ENCODE measurements at regions not wholly inside any gene's neighbourhood (a gene's known extent, or its start where the extent isn't known, plus 50 kb on each side); places are given as distances from the start of the nearest gene placed in this dataset.
"Not testable (repeated sequence)": the region's sequence is repeated elsewhere in the genome, so short reads cannot be mapped to it uniquely, and the experiment has no call there.

DNA sequence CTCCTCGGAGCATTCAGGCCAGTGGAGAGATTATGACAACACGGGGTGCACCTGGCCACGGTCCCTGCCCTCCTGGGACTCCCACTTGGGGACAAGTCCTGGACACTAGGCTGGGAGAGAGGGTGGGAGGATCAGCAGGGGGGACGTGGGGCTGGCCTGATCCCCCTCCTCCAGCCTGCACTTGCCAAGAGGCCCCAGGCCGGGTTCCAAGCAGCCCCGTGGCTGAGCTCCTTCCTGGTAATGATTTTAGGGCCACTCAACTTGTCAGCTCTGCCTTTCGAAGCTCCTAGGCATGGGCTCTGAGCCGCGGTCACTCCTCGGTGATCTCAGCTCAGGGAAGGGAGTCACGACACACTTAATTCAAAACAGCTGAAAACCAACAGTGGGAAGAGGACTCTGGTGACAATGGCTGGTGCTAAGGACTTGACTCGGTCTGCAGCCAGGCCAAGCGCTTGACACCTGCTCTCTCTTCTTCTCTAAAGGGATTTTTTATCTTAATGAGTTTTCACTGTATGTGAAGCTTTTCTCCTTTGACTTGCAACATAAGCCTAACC lies 161.7 kb downstream of the BMP7 start:
- no peak for DNase-seq (ENCODE audit: low read depth in 3 of 3)

DNA sequence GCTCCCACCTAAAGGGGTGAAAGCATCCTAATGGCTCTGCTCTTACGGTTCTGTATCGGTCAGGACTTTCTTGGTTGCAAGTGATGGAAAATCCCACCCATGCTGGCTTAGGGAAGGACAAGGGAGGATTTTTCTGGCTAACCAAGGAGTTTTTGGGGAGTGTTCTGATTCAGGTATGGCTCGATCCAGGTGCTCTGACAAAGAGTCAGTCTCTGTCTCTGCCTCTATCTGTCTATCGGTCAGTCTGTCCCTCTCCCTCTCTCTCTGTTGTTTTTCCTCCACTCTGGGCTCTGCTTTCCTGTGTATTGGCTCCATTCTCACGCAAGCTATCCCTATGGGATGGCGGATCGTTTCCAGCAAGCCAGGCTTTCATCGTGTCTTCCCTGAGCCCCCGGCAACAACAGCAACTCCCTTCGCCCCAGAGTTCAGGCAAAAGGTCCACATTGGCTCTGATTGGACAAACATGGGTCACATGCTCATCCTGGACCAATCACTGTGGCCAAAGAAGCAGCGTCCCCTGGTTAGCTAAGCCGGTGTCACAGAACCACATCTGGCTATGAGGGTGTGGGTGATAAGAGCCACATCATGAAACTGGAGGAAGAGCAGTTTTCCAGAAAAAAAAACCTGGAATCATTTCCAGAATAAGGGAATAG lies 160.3 kb downstream of the BMP7 start:
- no peak for DNase-seq (ENCODE audit: low read depth in 3 of 3)

DNA sequence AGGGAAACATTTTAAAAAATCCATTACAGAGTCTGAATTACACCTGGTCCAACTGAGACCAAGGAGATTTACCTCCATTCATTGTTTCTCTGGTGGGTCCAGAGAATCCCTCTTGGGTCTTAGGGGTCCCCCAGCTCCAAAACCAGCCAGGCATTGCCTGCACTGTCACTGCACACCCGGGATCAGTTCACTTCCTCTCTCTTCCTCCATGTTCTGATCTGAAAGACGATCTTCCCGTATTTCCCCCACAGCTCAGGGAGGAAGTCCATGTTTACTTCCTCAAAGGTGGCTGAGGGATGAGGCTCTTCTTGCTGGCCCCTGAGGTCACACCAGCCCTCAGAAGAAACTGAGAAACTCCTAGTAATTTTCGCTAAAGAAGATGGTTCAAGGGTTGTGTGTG lies 159.7 kb downstream of the BMP7 start:
- no peak for DNase-seq (ENCODE audit: low read depth in 3 of 3)

DNA sequence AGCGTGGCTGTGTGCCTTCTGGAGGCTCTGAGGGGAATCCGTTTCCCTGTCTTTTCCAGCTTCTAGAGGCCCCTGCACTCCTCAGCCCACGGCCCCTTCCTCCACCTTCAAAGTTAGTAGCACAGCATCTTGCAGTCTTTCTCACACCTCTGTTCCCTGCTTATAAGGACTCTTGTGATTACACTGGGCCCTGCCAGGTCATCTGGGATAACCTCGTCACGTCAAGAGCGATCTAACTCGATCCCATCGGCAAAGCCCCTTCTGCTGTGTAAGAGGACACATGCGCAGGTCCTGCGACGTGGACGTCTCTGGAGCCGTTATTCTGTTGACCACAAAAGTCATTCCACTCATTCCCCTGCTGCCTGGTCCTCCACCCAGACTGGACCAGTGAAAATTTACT lies 159.2 kb downstream of the BMP7 start:
- DNase-seq (ENCODE audit: low read depth in 3 of 3) = no peak

DNA sequence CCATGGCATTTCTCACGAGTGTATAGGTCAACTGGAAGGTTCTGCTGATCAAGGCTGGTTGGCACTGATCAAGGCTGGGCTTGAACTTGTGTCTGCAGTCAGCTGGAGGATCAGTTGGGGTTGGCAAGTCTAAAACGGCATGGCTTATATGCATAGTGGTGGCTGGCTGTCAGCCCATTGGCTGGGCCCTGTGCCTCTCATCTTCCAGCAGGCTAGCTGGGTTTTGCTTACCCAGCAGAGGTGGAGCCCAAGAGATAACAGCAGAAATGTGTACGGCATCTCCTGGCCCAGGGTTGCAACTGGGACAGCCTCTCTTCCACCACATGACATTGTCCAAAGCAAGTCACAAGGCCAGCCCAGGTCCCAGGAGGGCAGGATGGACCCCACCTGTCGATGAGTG lies 158.2 kb downstream of the BMP7 start:
- DNase-seq (ENCODE audit: low read depth in 3 of 3) = no peak

DNA sequence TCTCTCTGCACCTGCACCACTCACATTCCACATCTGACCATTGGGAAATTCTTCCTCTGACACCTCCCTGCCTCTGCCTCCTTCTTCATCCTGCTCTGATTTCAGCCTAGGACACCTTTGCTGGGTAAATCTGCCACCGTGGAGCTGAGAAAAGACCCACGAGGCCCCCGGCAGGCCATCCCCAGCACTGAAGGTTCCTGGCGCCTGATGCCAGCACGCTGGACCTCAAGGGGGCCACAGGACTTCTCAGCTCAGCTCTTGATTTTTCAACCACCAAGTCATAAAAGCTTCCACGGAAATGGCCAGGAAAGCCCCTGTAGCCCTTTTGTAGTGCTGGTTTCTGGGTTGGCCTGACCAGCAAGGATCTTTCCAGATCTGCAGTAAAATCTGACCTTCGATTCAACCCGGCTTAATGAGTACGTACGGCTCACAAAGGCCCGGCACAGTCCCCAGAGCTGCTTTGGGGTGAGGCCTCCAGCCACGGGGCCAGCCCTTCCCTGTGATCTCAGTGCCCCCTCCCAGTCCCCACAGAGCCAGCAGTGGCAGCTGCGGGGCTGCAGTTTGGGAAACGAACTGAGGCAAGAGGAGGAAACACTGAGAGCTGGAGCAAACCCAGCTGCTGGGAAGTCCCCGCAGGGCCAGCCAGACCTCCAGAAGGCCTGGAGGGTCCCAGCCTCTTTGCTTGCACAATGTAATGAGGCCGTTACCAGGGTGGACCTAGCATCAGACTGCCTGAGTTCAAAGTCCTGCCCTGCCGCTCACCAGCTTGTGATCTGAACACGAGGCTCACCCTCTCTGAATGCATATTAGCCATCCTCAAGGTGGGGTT lies 157.5 kb downstream of the BMP7 start:
- DNase-seq (ENCODE audit: low read depth in 3 of 3) = no peak

DNA sequence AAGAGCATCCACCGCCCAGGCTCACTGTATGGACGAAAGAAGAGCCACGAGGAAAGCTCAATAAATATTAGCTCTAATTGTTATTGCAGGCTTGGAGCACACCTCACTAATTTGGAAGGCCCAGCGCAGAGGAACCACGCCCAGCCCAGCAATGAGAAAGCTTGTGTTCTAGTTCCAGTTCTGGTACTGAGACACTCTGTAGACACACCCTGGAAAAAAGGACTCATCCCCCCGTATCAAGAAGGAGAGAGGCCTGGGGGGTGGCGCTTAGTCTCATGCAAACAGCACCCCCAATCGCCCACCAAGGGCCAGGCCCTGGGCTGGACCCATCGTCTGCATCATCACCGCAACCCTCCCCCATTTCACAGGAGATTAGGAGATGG lies 156.9 kb downstream of the BMP7 start:
- DNase-seq (ENCODE audit: low read depth in 3 of 3) = no peak

DNA sequence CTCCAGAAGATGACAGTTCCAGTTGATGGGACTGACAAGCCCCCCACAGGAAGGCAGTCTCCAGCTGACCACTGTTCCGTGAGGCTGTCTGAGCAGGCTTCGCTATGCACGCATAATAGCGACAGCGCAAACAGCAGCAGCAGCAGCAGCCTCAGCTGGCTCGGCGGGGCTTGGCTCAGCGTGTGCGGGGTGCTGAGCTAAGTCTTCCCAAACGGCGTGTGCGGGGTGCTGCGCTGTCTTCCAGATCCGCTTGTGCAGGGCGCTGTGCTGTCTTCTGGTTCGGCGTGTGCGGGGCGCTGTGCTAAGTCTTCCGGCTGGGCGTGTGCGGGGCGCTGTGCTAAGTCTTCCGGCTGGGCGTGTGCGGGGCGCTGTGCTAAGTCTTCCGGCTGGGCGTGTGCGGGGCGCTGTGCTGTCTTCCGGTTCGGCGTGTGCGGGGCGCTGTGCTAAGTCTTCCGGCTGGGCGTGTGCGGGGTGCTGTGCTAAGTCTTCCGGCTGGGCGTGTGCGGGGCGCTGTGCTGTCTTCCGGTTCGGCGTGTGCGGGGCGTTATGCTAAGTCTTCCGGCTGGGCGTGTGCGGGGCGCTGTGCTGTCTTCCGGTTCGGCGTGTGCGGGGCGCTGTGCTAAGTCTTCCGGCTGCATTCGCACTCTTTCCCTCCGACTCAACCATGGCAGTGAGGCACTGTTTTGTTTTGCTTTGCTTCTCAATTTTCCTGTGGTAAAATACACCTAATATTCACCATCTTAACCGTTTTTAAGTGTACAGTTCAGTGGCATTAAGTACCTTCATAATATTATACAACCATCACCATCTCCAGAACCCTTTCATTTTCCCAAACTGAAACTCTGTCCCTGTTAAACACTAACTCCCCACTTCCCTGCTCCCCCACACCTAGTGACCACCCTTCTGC lies 156.1 kb downstream of the BMP7 start:
- not testable (repeated sequence) for DNase-seq (ENCODE audit: low read depth in 3 of 3)

DNA sequence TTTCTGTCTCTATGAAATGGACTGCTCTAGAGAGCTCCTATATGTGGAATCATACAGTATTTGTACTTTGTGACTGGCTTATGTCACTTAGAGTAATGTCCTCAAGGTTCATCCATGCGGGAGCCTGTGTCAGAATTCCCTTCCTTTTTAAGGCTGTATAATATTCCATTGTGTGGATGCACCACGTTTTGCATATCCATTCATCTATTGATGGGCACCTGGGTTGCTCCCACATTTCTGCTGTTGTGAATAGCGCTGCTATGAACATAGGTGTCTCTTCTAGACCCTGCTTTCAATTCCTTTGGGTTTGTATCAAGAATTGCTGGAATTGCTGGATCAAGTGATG lies 155.4 kb downstream of the BMP7 start:
- no peak for DNase-seq (ENCODE audit: low read depth in 3 of 3)

DNA sequence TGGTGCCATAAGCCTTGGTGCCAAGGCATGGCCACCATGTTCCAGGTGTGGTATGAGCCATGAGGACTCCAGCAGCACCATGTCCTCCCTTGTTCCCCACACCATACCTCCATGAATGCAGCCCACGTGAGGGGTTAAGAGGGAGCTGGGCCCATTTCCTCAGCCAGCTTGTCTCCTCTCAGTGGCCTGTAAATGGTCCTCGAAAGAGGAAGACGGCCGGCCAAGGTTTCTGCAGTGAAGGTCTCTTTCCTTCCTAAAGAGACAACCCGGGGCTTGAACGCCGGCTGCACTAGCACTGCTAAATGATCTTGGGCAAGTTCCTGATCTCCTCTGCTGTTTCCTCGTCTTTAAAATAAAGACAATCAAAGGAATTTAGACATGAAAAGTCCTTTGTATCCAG lies 154.0 kb downstream of the BMP7 start:
- no peak for DNase-seq (ENCODE audit: low read depth in 3 of 3)

DNA sequence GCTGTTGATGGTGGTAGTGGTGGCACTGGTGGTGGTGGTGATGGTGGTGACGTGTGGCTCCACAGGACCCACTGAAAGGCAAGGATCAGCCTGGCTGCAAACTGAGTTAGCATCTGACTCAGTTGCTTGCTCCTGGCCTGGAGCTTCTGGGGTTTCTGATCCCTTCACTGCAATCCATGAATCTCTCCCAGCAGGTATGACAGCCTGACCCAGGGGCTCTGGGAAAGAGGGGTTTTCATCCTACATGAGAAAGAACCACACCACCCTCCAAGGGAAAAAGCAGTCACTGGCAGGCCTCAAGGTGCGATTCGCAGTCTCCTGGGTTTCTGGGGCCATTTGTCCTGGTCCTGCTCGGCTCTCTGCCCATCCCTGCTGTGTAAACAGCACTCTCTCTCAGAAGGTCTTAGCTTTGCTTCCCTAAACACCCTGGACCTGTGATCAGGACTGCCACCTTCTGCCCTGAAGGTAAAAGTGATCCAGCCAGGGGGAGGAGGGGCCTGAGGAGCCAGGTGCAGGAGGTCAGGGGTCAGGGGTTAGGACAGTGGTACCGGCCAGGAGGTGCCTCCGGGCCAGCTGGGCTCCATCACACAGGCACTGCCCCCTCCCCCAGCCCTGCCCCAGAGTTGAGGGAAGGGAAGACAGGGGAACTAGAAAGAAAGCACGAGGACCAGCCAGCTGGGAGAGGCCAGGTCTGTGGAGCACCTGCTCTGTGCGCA lies 152.0 kb downstream of the BMP7 start:
- no peak for DNase-seq (ENCODE audit: low read depth in 3 of 3)

DNA sequence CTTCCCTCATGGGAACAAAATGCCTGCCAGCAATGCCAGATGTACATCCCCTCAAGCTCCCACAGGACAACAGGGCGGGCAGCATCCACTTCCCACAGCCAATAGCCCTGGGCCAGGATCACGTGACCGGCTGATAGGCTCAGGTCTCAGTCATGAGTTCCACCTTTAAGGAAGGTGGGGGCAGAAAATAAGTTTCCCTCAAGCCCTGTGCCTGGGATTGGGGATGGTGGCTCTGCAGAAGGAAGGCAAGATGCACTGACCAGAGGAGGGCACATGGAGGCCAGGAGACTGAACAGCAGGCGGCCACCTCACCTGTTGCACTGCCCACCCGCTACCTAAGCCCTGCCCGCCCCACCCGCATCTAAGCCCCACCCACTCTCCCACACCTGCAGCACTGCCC lies 149.1 kb downstream of the BMP7 start:
- DNase-seq (ENCODE audit: low read depth in 3 of 3) = no peak

DNA sequence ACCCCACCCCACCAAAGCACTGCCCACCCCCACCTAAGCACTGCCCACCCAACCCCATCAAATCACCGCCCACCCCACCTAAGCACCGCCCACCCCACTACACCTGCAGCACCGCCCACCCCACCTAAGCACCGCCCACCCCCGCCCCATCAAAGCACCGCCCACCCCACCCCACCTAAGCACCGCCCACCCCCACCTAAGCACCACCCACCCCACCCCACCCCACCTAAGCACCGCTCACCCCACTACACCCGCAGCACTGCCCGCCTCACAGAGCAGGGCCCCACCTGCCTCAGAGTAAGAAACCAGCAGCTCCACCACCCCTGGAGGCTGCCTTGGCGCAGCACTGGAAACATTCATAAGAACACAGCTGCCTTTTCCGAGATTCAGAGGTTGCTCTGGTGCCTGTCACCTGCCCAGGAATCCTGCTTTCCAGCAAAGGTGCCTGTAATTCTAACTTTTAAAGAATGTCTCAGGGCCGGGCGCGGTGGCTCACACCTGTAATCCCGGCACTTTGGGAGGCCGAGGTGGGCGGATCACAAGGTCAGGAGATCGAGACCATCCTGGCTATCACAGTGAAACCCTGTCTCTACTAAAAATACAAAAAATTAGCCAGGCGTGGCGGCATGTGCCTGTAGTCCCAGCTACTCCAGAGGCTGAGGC lies 148.2 kb downstream of the BMP7 start:
- no peak for DNase-seq (ENCODE audit: low read depth in 3 of 3)
